ENCODE measurements at regions not wholly inside any gene's neighbourhood (a gene's known extent, or its start where the extent isn't known, plus 50 kb on each side); places are given as distances from the start of the nearest gene placed in this dataset.

- Mint-ChIP-seq H3K4me3 (no peak overlapping the region), H3K9me3 (peaks cover 7 to 11% of the 10 kb centered on the region in 2 donors), H3K36me3 (ENCODE audit: insufficient read depth in 2 of 2) (peaks cover 0 to 6% of the 10 kb centered on the region in 2 donors), H3K4me1 (ENCODE audit: low read depth) (no peaks in the 10 kb centered on the region), H3K27me3 (ENCODE audit: low read depth) (no peaks in the 10 kb centered on the region), H3K27ac (no peak overlapping the region)
- no peak for ATAC-seq (replicated peaks in 1 of 2)
- no peak for DNase-seq
These were observed 1218.3 kb downstream of the BRD1 start for GRCh38 chr22:48609279-48609865.

- no peak for DNase-seq
- ATAC-seq (replicated peaks in 1 of 2), result no peak
- peaks cover 7 to 11% of the 10 kb centered on the region in 2 donors for H3K9me3 Mint-ChIP-seq
- H3K36me3 Mint-ChIP-seq (ENCODE audit: insufficient read depth in 2 of 2), result peaks cover 0 to 6% of the 10 kb centered on the region in 2 donors
- H3K27me3 Mint-ChIP-seq (ENCODE audit: low read depth), result no peaks in the 10 kb centered on the region
- H3K4me1 Mint-ChIP-seq (ENCODE audit: low read depth), result no peaks in the 10 kb centered on the region
- no peak overlapping the region for H3K27ac Mint-ChIP-seq
- no peak overlapping the region for H3K4me3 Mint-ChIP-seq
These were observed 1219.6 kb downstream of the BRD1 start for GRCh38 chr22:48607901-48608662.

- Mint-ChIP-seq H3K27me3 (ENCODE audit: low read depth) (no peaks in the 10 kb centered on the region), H3K36me3 (ENCODE audit: insufficient read depth in 2 of 2) (peaks cover 0 to 6% of the 10 kb centered on the region in 2 donors), H3K4me3 (no peak overlapping the region), H3K9me3 (peaks cover 7 to 11% of the 10 kb centered on the region in 2 donors), H3K4me1 (ENCODE audit: low read depth) (no peaks in the 10 kb centered on the region), H3K27ac (no peak overlapping the region)
- ATAC-seq (replicated peaks in 1 of 2) (no peak), DNase-seq (no peak)
These were observed 1220.9 kb downstream of the BRD1 start for GRCh38 chr22:48606684-48607307.

GRCh38 chr22:48605856-48606481, 1221.7 kb downstream of the BRD1 start:
- Mint-ChIP-seq H3K4me3 (no peak overlapping the region), H3K9me3 (peaks cover 7 to 11% of the 10 kb centered on the region in 2 donors), H3K27ac (no peak overlapping the region), H3K27me3 (ENCODE audit: low read depth) (no peaks in the 10 kb centered on the region), H3K4me1 (ENCODE audit: low read depth) (no peaks in the 10 kb centered on the region), H3K36me3 (ENCODE audit: insufficient read depth in 2 of 2) (peaks cover 0 to 6% of the 10 kb centered on the region in 2 donors)
- DNase-seq (no peak), ATAC-seq (replicated peaks in 1 of 2) (no peak)

- peaks cover 0 to 6% of the 10 kb centered on the region in 2 donors for H3K36me3 Mint-ChIP-seq (ENCODE audit: insufficient read depth in 2 of 2)
- H3K27ac Mint-ChIP-seq, result no peak overlapping the region
- DNase-seq (no peak), ATAC-seq (replicated peaks in 1 of 2) (no peak)
- H3K4me3 Mint-ChIP-seq, result no peak overlapping the region
- H3K27me3 Mint-ChIP-seq (ENCODE audit: low read depth), result no peaks in the 10 kb centered on the region
- no peaks in the 10 kb centered on the region for H3K4me1 Mint-ChIP-seq (ENCODE audit: low read depth)
- H3K9me3 Mint-ChIP-seq, result peaks cover 7 to 11% of the 10 kb centered on the region in 2 donors
These were observed 1222.5 kb downstream of the BRD1 start for GRCh38 chr22:48605125-48605524.

- no peak overlapping the region for H3K4me3 Mint-ChIP-seq
- H3K36me3 Mint-ChIP-seq (ENCODE audit: insufficient read depth in 2 of 2), result peaks cover 0 to 6% of the 10 kb centered on the region in 2 donors
- no peaks in the 10 kb centered on the region for H3K4me1 Mint-ChIP-seq (ENCODE audit: low read depth)
- H3K9me3 Mint-ChIP-seq, result peaks cover 7 to 11% of the 10 kb centered on the region in 2 donors
- H3K27ac Mint-ChIP-seq, result no peak overlapping the region
- ATAC-seq (replicated peaks in 1 of 2) (no peak), DNase-seq (no peak)
- H3K27me3 Mint-ChIP-seq (ENCODE audit: low read depth), result no peaks in the 10 kb centered on the region
These were observed 1223.9 kb downstream of the BRD1 start for GRCh38 chr22:48603621-48604320.

- DNase-seq (no peak), ATAC-seq (replicated peaks in 1 of 2) (no peak)
- peaks cover 0 to 6% of the 10 kb centered on the region in 2 donors for H3K36me3 Mint-ChIP-seq (ENCODE audit: insufficient read depth in 2 of 2)
- no peaks in the 10 kb centered on the region for H3K4me1 Mint-ChIP-seq (ENCODE audit: low read depth)
- peaks cover 7 to 9% of the 10 kb centered on the region in 2 donors for H3K9me3 Mint-ChIP-seq
- no peak overlapping the region for H3K27ac Mint-ChIP-seq
- H3K27me3 Mint-ChIP-seq (ENCODE audit: low read depth), result no peaks in the 10 kb centered on the region
- H3K4me3 Mint-ChIP-seq, result no peak overlapping the region
These were observed 1224.7 kb downstream of the BRD1 start for GRCh38 chr22:48602805-48603518.

- H3K27ac Mint-ChIP-seq, result no peak overlapping the region
- no peaks in the 10 kb centered on the region for H3K4me1 Mint-ChIP-seq (ENCODE audit: low read depth)
- H3K9me3 Mint-ChIP-seq, result peaks cover 7 to 9% of the 10 kb centered on the region in 2 donors
- no peaks in the 10 kb centered on the region for H3K27me3 Mint-ChIP-seq (ENCODE audit: low read depth)
- peaks cover 0 to 6% of the 10 kb centered on the region in 2 donors for H3K36me3 Mint-ChIP-seq (ENCODE audit: insufficient read depth in 2 of 2)
- DNase-seq (no peak), ATAC-seq (replicated peaks in 1 of 2) (no peak)
- H3K4me3 Mint-ChIP-seq, result no peak overlapping the region
These were observed 1227.0 kb downstream of the BRD1 start for GRCh38 chr22:48600681-48601080.

GRCh38 chr22:48600171-48600570, 1227.5 kb downstream of the BRD1 start:
- DNase-seq, result no peak
- peaks cover 0 to 5% of the 10 kb centered on the region in 2 donors for H3K36me3 Mint-ChIP-seq (ENCODE audit: insufficient read depth in 2 of 2)
- no peak overlapping the region for H3K4me3 Mint-ChIP-seq
- no peak overlapping the region for H3K27ac Mint-ChIP-seq
- no peak for ATAC-seq (replicated peaks in 1 of 2)
- H3K9me3 Mint-ChIP-seq, result peaks cover 5 to 7% of the 10 kb centered on the region in 2 donors
- no peaks in the 10 kb centered on the region for H3K27me3 Mint-ChIP-seq (ENCODE audit: low read depth)
- no peaks in the 10 kb centered on the region for H3K4me1 Mint-ChIP-seq (ENCODE audit: low read depth)

- DNase-seq, result no peak
- H3K9me3 Mint-ChIP-seq, result peaks cover 0 to 2% of the 10 kb centered on the region in 2 donors
- H3K4me3 Mint-ChIP-seq, result no peak overlapping the region
- ATAC-seq (replicated peaks in 1 of 2), result no peak
- H3K4me1 Mint-ChIP-seq (ENCODE audit: low read depth), result no peaks in the 10 kb centered on the region
- no peaks in the 10 kb centered on the region for H3K36me3 Mint-ChIP-seq (ENCODE audit: insufficient read depth in 2 of 2)
- H3K27ac Mint-ChIP-seq, result no peak overlapping the region
- no peaks in the 10 kb centered on the region for H3K27me3 Mint-ChIP-seq (ENCODE audit: low read depth)
These were observed 1228.3 kb downstream of the BRD1 start for GRCh38 chr22:48599346-48599745.

GRCh38 chr22:48596111-48596850, 1231.4 kb downstream of the BRD1 start:
- no peaks in the 10 kb centered on the region for H3K27me3 Mint-ChIP-seq (ENCODE audit: low read depth)
- no peaks in the 10 kb centered on the region for H3K4me1 Mint-ChIP-seq (ENCODE audit: low read depth)
- no peaks in the 10 kb centered on the region for H3K36me3 Mint-ChIP-seq (ENCODE audit: insufficient read depth in 2 of 2)
- no peak overlapping the region for H3K27ac Mint-ChIP-seq
- no peak overlapping the region for H3K4me3 Mint-ChIP-seq
- no peak for ATAC-seq (replicated peaks in 1 of 2)
- no peak for DNase-seq
- peaks cover 0 to 2% of the 10 kb centered on the region in 2 donors for H3K9me3 Mint-ChIP-seq

GRCh38 chr22:48595511-48595905, 1232.2 kb downstream of the BRD1 start:
- H3K27ac Mint-ChIP-seq, result no peak overlapping the region
- H3K27me3 Mint-ChIP-seq (ENCODE audit: low read depth), result no peaks in the 10 kb centered on the region
- H3K9me3 Mint-ChIP-seq, result peaks cover 0 to 2% of the 10 kb centered on the region in 2 donors
- H3K36me3 Mint-ChIP-seq (ENCODE audit: insufficient read depth in 2 of 2), result no peaks in the 10 kb centered on the region
- no peaks in the 10 kb centered on the region for H3K4me1 Mint-ChIP-seq (ENCODE audit: low read depth)
- DNase-seq (no peak), ATAC-seq (replicated peaks in 1 of 2) (no peak)
- no peak overlapping the region for H3K4me3 Mint-ChIP-seq
